PC-9 (cell line): ENCODE measurements at regions not wholly inside any gene's neighbourhood (a gene's known extent, or its start where the extent isn't known, plus 50 kb on each side); places are given as distances from the start of the nearest gene placed in this dataset.

Experiments used
- CTCF ChIP-seq: fragments of 200-600 bp; sonication (generic); conservative IDR thresholded peaks from 2 replicates; pipeline ENCODE4 v1.6.1; 2017; ENCODE audit warnings: mixed run types, antibody characterized with exemption, mild to moderate bottlenecking, moderate library complexity
- EZH2 ChIP-seq: fragments of 200-600 bp; sonication (generic); IDR thresholded peaks from 2 replicates; pipeline ENCODE4 v1.8.0; 2017; ENCODE audit warnings: antibody characterized with exemption, low read depth

- TF ChIP-seq CTCF: no peak
- TF ChIP-seq EZH2: no peak
These were observed 283.4 kb upstream of the TBX18 start for GRCh38 chr6:85047818-85048217.
